ENCODE measurements at regions not wholly inside any gene's neighbourhood (a gene's known extent, or its start where the extent isn't known, plus 50 kb on each side); places are given as distances from the start of the nearest gene placed in this dataset.

- Histone ChIP-seq H3K9me2 (ENCODE audit: insufficient read depth) (no peaks in the 10 kb centered on the region), H2AFZ (ENCODE audit: low read depth, low read length, poor library complexity, severe bottlenecking) (no peak overlapping the region), H3K27ac (ENCODE audit: low read depth, low read length) (no peak overlapping the region), H3K79me2 (ENCODE audit: insufficient read depth, low read length) (no peaks in the 10 kb centered on the region), H3K4me3 (replicated peaks in 1 of 2; ENCODE audit: low read depth in 1 of 2, low read length in 2 of 2) (no peak overlapping the region), H3K27me3 (ENCODE audit: insufficient read depth, low read length) (no peaks in the 10 kb centered on the region), H3K9ac (ENCODE audit: low read length) (no peak overlapping the region), H3K36me3 (ENCODE audit: control insufficient read depth in 1 of 2, insufficient read depth in 2 of 2, low read length in 2 of 2) (no peaks in the 10 kb centered on the region), H3K4me2 (ENCODE audit: low read length) (no peak overlapping the region), H4K20me1 (ENCODE audit: insufficient read depth) (no peaks in the 10 kb centered on the region), H3K9me3 (ENCODE audit: control insufficient read depth in 1 of 2, insufficient read depth in 1 of 2, low read depth in 1 of 2, low read length in 2 of 2) (peaks cover 16 to 32% of the 10 kb centered on the region in 2 experiments; a peak in 2 of 4 replicates), H3K4me1 (ENCODE audit: control insufficient read depth in 1 of 2, insufficient read depth in 2 of 2, low read length in 2 of 2) (no peaks in the 10 kb centered on the region)
- RAD21 ChIA-PET (ENCODE audit: low non-redundant PET in 1 of 2, low total read pairs in 2 of 2, uncharacterized antibody in 2 of 2, unreplicated experiment in 2 of 2) = no interaction called here
- BruUV-seq (replicated peaks) = no TSS peak
- intact Hi-C loops (cut with micrococcal nuclease) = no loop called here
- no peak for ATAC-seq
- DNase-seq (ENCODE audit: low read depth, low spot score) = no peak
- POLR2A ChIA-PET = no interaction called here
- TF ChIP-seq POLR2A (IDR thresholded peaks at IDR 0.05; ENCODE audit: borderline replicate concordance, extremely low read depth, insufficient read depth, insufficient read length) (no peak), POLR2AphosphoS5 (IDR thresholded peaks at IDR 0.05; ENCODE audit: low read depth, low read length) (no peak), RAD21 (IDR thresholded peaks at IDR 0.05; ENCODE audit: low read depth) (no peak), SIN3A (IDR thresholded peaks at IDR 0.05; ENCODE audit: low read depth) (no peak), TCF7L2 (IDR thresholded peaks at IDR 0.05; ENCODE audit: borderline replicate concordance, extremely low read depth, insufficient read depth, insufficient read length) (no peak), CEBPB (IDR thresholded peaks at IDR 0.05; ENCODE audit: low read depth) (no peak), ZNF274 (IDR thresholded peaks at IDR 0.05; ENCODE audit: low read depth, low read length) (no peak), CBX3 (IDR thresholded peaks at IDR 0.05; ENCODE audit: low read depth) (no peak), MAX (IDR thresholded peaks at IDR 0.05) (no peak), EZH2phosphoT487 (IDR thresholded peaks at IDR 0.05; ENCODE audit: borderline replicate concordance) (no peak), YY1 (IDR thresholded peaks at IDR 0.05; ENCODE audit: extremely low read depth, insufficient replicate concordance, low read depth, low read length) (no peak), ZFX (IDR thresholded peaks at IDR 0.05) (no peak), ZBTB33 (IDR thresholded peaks at IDR 0.05; ENCODE audit: extremely low read depth, insufficient replicate concordance, low read length) (no peak), REST (IDR thresholded peaks at IDR 0.05; ENCODE audit: low read depth) (no peak), EZH2 (IDR thresholded peaks at IDR 0.05) (no peak), ATF3 (IDR thresholded peaks at IDR 0.05) (no peak), JUND (IDR thresholded peaks at IDR 0.05) (no peak), ELF1 (IDR thresholded peaks at IDR 0.05; ENCODE audit: borderline replicate concordance, low read depth) (no peak), EGR1 (IDR thresholded peaks at IDR 0.05; ENCODE audit: low read depth) (no peak), CTCF (IDR thresholded peaks at IDR 0.05 in 2 of 3, conservative IDR thresholded peaks at IDR 0.05 in 1 of 3; ENCODE audit: borderline replicate concordance in 1 of 3, insufficient read depth in 1 of 3, low read depth in 2 of 3, low read length in 2 of 3) (no peak)
- CTCF ChIA-PET = no interaction called here
Observed at GRCh38 chr5:3121813-3122212, 370.3 kb upstream of the IRX2 start.
